ENCODE measurements at regions not wholly inside any gene's neighbourhood (a gene's known extent, or its start where the extent isn't known, plus 50 kb on each side); places are given as distances from the start of the nearest gene placed in this dataset.
"Not testable (repeated sequence)": the region's sequence is repeated elsewhere in the genome, so short reads cannot be mapped to it uniquely, and the experiment has no call there.

GRCh38 chr2:4775668-4776067 lies 916.5 kb upstream of the SOX11 start:
- no peaks in the 10 kb centered on the region for H3K36me3 ChIP-seq (ENCODE audit: control insufficient read depth, insufficient read depth, low read length)
- no peaks in the 10 kb centered on the region for H3K4me1 ChIP-seq (ENCODE audit: control insufficient read depth, insufficient read depth, low read length)
- no peak overlapping the region for H3K4me3 ChIP-seq (ENCODE audit: low read length)
- H3K27me3 ChIP-seq (ENCODE audit: control insufficient read depth, insufficient read depth, low read length), result no peaks in the 10 kb centered on the region
- no peak overlapping the region for H3K9ac ChIP-seq (ENCODE audit: low read length)
- H3K27ac ChIP-seq (ENCODE audit: low read depth, low read length), result no peak overlapping the region

GRCh38 chr2:4780679-4781078 lies 911.5 kb upstream of the SOX11 start:
- H3K9ac ChIP-seq (ENCODE audit: low read length), result no peak overlapping the region
- no peaks in the 10 kb centered on the region for H3K36me3 ChIP-seq (ENCODE audit: control insufficient read depth, insufficient read depth, low read length)
- H3K4me1 ChIP-seq (ENCODE audit: control insufficient read depth, insufficient read depth, low read length), result no peaks in the 10 kb centered on the region
- no peaks in the 10 kb centered on the region for H3K27me3 ChIP-seq (ENCODE audit: control insufficient read depth, insufficient read depth, low read length)
- H3K4me3 ChIP-seq (ENCODE audit: low read length), result no peak overlapping the region
- no peak overlapping the region for H3K27ac ChIP-seq (ENCODE audit: low read depth, low read length)

- Histone ChIP-seq H3K36me3 (ENCODE audit: control insufficient read depth, insufficient read depth, low read length) (no peaks in the 10 kb centered on the region), H3K9ac (ENCODE audit: low read length) (no peak overlapping the region), H3K4me3 (ENCODE audit: low read length) (no peak overlapping the region), H3K27ac (ENCODE audit: low read depth, low read length) (no peak overlapping the region), H3K4me1 (ENCODE audit: control insufficient read depth, insufficient read depth, low read length) (no peaks in the 10 kb centered on the region), H3K27me3 (ENCODE audit: control insufficient read depth, insufficient read depth, low read length) (no peaks in the 10 kb centered on the region)
These were observed 909.5 kb upstream of the SOX11 start for GRCh38 chr2:4782647-4783046.

GRCh38 chr2:4791488-4791887 lies 900.7 kb upstream of the SOX11 start:
- H3K36me3 ChIP-seq (ENCODE audit: control insufficient read depth, insufficient read depth, low read length), result no peaks in the 10 kb centered on the region
- no peaks in the 10 kb centered on the region for H3K27me3 ChIP-seq (ENCODE audit: control insufficient read depth, insufficient read depth, low read length)
- H3K27ac ChIP-seq (ENCODE audit: low read depth, low read length), result no peak overlapping the region
- no peaks in the 10 kb centered on the region for H3K4me1 ChIP-seq (ENCODE audit: control insufficient read depth, insufficient read depth, low read length)
- no peak overlapping the region for H3K4me3 ChIP-seq (ENCODE audit: low read length)
- H3K9ac ChIP-seq (ENCODE audit: low read length), result no peak overlapping the region

GRCh38 chr2:4792126-4792525 lies 900.1 kb upstream of the SOX11 start:
- no peak overlapping the region for H3K4me3 ChIP-seq (ENCODE audit: low read length)
- H3K27me3 ChIP-seq (ENCODE audit: control insufficient read depth, insufficient read depth, low read length), result no peaks in the 10 kb centered on the region
- H3K27ac ChIP-seq (ENCODE audit: low read depth, low read length), result no peak overlapping the region
- no peaks in the 10 kb centered on the region for H3K4me1 ChIP-seq (ENCODE audit: control insufficient read depth, insufficient read depth, low read length)
- no peak overlapping the region for H3K9ac ChIP-seq (ENCODE audit: low read length)
- H3K36me3 ChIP-seq (ENCODE audit: control insufficient read depth, insufficient read depth, low read length), result no peaks in the 10 kb centered on the region

- no peak overlapping the region for H3K9ac ChIP-seq (ENCODE audit: low read length)
These were observed 888.8 kb upstream of the SOX11 start for GRCh38 chr2:4803396-4803795.

GRCh38 chr2:4814137-4814536 lies 878.0 kb upstream of the SOX11 start:
- H3K27me3 ChIP-seq (ENCODE audit: control insufficient read depth, insufficient read depth, low read length); H3K9ac ChIP-seq (ENCODE audit: low read length); H3K27ac ChIP-seq (ENCODE audit: low read depth, low read length); H3K4me1 ChIP-seq (ENCODE audit: control insufficient read depth, insufficient read depth, low read length); H3K4me3 ChIP-seq (ENCODE audit: low read length); H3K36me3 ChIP-seq (ENCODE audit: control insufficient read depth, insufficient read depth, low read length): not testable (repeated sequence)

More at GRCh38 chr2:4803396-4803795, 888.8 kb upstream of the SOX11 start:
- Histone ChIP-seq H3K27me3 (ENCODE audit: control insufficient read depth, insufficient read depth, low read length) (no peaks in the 10 kb centered on the region), H3K4me3 (ENCODE audit: low read length) (no peak overlapping the region), H3K27ac (ENCODE audit: low read depth, low read length) (no peak overlapping the region), H3K4me1 (ENCODE audit: control insufficient read depth, insufficient read depth, low read length) (no peaks in the 10 kb centered on the region), H3K36me3 (ENCODE audit: control insufficient read depth, insufficient read depth, low read length) (no peaks in the 10 kb centered on the region)

- H3K27ac ChIP-seq (ENCODE audit: low read depth, low read length), result no peak overlapping the region
These were observed 864.3 kb upstream of the SOX11 start for GRCh38 chr2:4827836-4828235.

GRCh38 chr2:4828682-4829374 lies 863.4 kb upstream of the SOX11 start:
- H3K27ac ChIP-seq (ENCODE audit: low read depth, low read length), result no peak overlapping the region
- H3K36me3 ChIP-seq (ENCODE audit: control insufficient read depth, insufficient read depth, low read length), result no peaks in the 10 kb centered on the region
- no peak overlapping the region for H3K4me3 ChIP-seq (ENCODE audit: low read length)
- H3K27me3 ChIP-seq (ENCODE audit: control insufficient read depth, insufficient read depth, low read length), result no peaks in the 10 kb centered on the region
- no peaks in the 10 kb centered on the region for H3K4me1 ChIP-seq (ENCODE audit: control insufficient read depth, insufficient read depth, low read length)
- H3K9ac ChIP-seq (ENCODE audit: low read length), result no peak overlapping the region

More at GRCh38 chr2:4827836-4828235, 864.3 kb upstream of the SOX11 start:
- no peaks in the 10 kb centered on the region for H3K4me1 ChIP-seq (ENCODE audit: control insufficient read depth, insufficient read depth, low read length)
- no peaks in the 10 kb centered on the region for H3K27me3 ChIP-seq (ENCODE audit: control insufficient read depth, insufficient read depth, low read length)
- no peak overlapping the region for H3K9ac ChIP-seq (ENCODE audit: low read length)
- no peaks in the 10 kb centered on the region for H3K36me3 ChIP-seq (ENCODE audit: control insufficient read depth, insufficient read depth, low read length)
- H3K4me3 ChIP-seq (ENCODE audit: low read length), result no peak overlapping the region

GRCh38 chr2:4831751-4832150 lies 860.4 kb upstream of the SOX11 start:
- H3K27me3 ChIP-seq (ENCODE audit: control insufficient read depth, insufficient read depth, low read length), result no peaks in the 10 kb centered on the region
- no peaks in the 10 kb centered on the region for H3K36me3 ChIP-seq (ENCODE audit: control insufficient read depth, insufficient read depth, low read length)
- H3K4me1 ChIP-seq (ENCODE audit: control insufficient read depth, insufficient read depth, low read length), result no peaks in the 10 kb centered on the region
- no peak overlapping the region for H3K9ac ChIP-seq (ENCODE audit: low read length)
- H3K4me3 ChIP-seq (ENCODE audit: low read length), result no peak overlapping the region
- H3K27ac ChIP-seq (ENCODE audit: low read depth, low read length), result no peak overlapping the region

- H3K36me3 ChIP-seq (ENCODE audit: control insufficient read depth, insufficient read depth, low read length), result no peaks in the 10 kb centered on the region
- no peak overlapping the region for H3K4me3 ChIP-seq (ENCODE audit: low read length)
- H3K9ac ChIP-seq (ENCODE audit: low read length), result no peak overlapping the region
- H3K4me1 ChIP-seq (ENCODE audit: control insufficient read depth, insufficient read depth, low read length), result no peaks in the 10 kb centered on the region
- H3K27me3 ChIP-seq (ENCODE audit: control insufficient read depth, insufficient read depth, low read length), result no peaks in the 10 kb centered on the region
- H3K27ac ChIP-seq (ENCODE audit: low read depth, low read length), result no peak overlapping the region
These were observed 859.5 kb upstream of the SOX11 start for GRCh38 chr2:4832642-4833041.

GRCh38 chr2:4838626-4839025 lies 853.6 kb upstream of the SOX11 start:
- Histone ChIP-seq H3K36me3 (ENCODE audit: control insufficient read depth, insufficient read depth, low read length) (no peaks in the 10 kb centered on the region), H3K27ac (ENCODE audit: low read depth, low read length) (no peak overlapping the region)

GRCh38 chr2:4840791-4841190 lies 851.4 kb upstream of the SOX11 start:
- Histone ChIP-seq H3K27ac (ENCODE audit: low read depth, low read length) (no peak overlapping the region), H3K4me3 (ENCODE audit: low read length) (no peak overlapping the region), H3K27me3 (ENCODE audit: control insufficient read depth, insufficient read depth, low read length) (no peaks in the 10 kb centered on the region), H3K36me3 (ENCODE audit: control insufficient read depth, insufficient read depth, low read length) (no peaks in the 10 kb centered on the region), H3K4me1 (ENCODE audit: control insufficient read depth, insufficient read depth, low read length) (no peaks in the 10 kb centered on the region), H3K9ac (ENCODE audit: low read length) (no peak overlapping the region)

More at GRCh38 chr2:4838626-4839025, 853.6 kb upstream of the SOX11 start:
- Histone ChIP-seq H3K4me3 (ENCODE audit: low read length) (no peak overlapping the region), H3K4me1 (ENCODE audit: control insufficient read depth, insufficient read depth, low read length) (no peaks in the 10 kb centered on the region), H3K9ac (ENCODE audit: low read length) (no peak overlapping the region), H3K27me3 (ENCODE audit: control insufficient read depth, insufficient read depth, low read length) (no peaks in the 10 kb centered on the region)

All from rectal smooth muscle tissue (tissue), 1 donor.